Ovary (tissue), 7 donors: ENCODE measurements at regions not wholly inside any gene's neighbourhood (a gene's known extent, or its start where the extent isn't known, plus 50 kb on each side); places are given as distances from the start of the nearest gene placed in this dataset.

Experiments
- DNase-seq, 5 donors: peaks; one replicate each; pipeline ENCODE4 v3.0.0-alpha.2; 2019 to 2020
- H3K27ac ChIP-seq, 2 donors: fragments of 200-600 bp; one replicate each; pipeline versions ENCODE4 v1.5.1 to v1.8.0; 2019 to 2022
- H3K27me3 ChIP-seq: fragments of 200-600 bp; one replicate; pipeline ENCODE4 v1.8.0; 2022
- H3K36me3 ChIP-seq: fragments of 200-600 bp; sonication (generic); one replicate; pipeline ENCODE4 v1.5.1; 2019
- H3K4me1 ChIP-seq: one replicate; pipeline ENCODE4 v1.8.1; 2013; ENCODE audit warnings: mild to moderate bottlenecking, moderate library complexity; ENCODE audit not compliant: insufficient read depth
- H3K4me3 ChIP-seq: fragments of 200-600 bp; sonication (generic); one replicate; pipeline ENCODE4 v1.5.1; 2017
- H3K9me3 ChIP-seq, 2 donors: fragments of 200-600 bp in 1 of 2; sonication (generic) in 1 of 2; one replicate each; pipeline versions ENCODE4 v1.5.1 to v1.8.1; 2013 to 2019; ENCODE audit warnings: mild to moderate bottlenecking in 1 of 2, moderate library complexity in 1 of 2
- EP300 ChIP-seq: sonication (generic); formaldehyde crosslinking; IDR thresholded peaks from one replicate; pipeline ENCODE4 v1.6.1; 2017; ENCODE audit warnings: antibody characterized with exemption
- POLR2A ChIP-seq: fragments of 450-650 bp; IDR thresholded peaks from one replicate; pipeline ENCODE4 v1.6.1; 2017; ENCODE audit warnings: antibody characterized with exemption, mild to moderate bottlenecking, moderate library complexity
- WGBS, 3 donors: extraction: QIAGEN DNeasy Blood & Tissue Kit in 1 of 3; methylation state at CpG; one replicate each; pipeline versions ENCODE4 v1.1.5 to v1.1.7; 2013 to 2017; 5-methylcytosine and 5-hydroxymethylcytosine counted together
- intact Hi-C, 4 donors: fragments of 100-400 bp; cut with DNase I; formaldehyde crosslinking; loops; one replicate each; pipeline versions ENCODE4 v1.11.0 to v1.15.1; 2022 to 2023
- TF ChIP-seq, protein P1 (sequence below), 3 donors: fragments of 450-650 bp in 2 of 3; fragments of 200-600 bp in 1 of 3; IDR thresholded peaks; one replicate each; pipeline versions ENCODE4 v1.5.1 to v1.8.0; 2016 to 2022; ENCODE audit warnings: antibody characterized with exemption in 3 of 3, mild to moderate bottlenecking in 1 of 3
- donor health status: DM: no; HTN: no; CAD: no; lungs with moderate emphysema.
- donor health status: DM: no; HTN: no; CAD: no.
- donor health status: Bipolar disorder and iron deficiency.
- donor health status: DM: no; HTN: no; CAD: no.
- donor health status: DM: yes; HTN: yes; CAD: no.

DNA sequence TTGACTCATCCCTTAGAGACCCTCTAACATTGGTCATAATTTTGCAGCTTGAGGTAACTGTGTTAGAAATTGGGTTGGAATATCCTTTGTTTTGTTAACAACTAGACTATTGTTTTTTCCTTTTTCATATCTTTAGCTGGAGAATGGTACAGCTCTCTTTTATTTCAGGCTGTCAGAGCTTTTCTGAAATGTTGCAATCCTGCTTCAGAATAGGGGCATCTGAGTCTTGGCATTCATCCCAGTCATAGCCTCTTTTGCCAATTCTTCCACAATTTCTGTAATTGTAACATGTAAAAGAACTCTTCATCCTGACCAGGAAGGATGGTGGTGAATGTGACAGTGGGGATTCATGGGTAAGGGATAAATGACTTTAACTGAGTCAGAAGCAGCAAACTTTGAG lies 128.7 kb downstream of the FHIP1A start:
- Histone ChIP-seq H3K4me1 (no peaks in the 10 kb centered on the region), H3K27ac (no peak overlapping the region), H3K36me3 (no peaks in the 10 kb centered on the region), H3K27me3 (no peaks in the 10 kb centered on the region), H3K4me3 (no peak overlapping the region), H3K9me3 (no peaks in the 10 kb centered on the region)
- no peak for DNase-seq
- intact Hi-C loops, result no loop called here
- no peak for TF ChIP-seq EP300
- TF ChIP-seq, protein P1, sequence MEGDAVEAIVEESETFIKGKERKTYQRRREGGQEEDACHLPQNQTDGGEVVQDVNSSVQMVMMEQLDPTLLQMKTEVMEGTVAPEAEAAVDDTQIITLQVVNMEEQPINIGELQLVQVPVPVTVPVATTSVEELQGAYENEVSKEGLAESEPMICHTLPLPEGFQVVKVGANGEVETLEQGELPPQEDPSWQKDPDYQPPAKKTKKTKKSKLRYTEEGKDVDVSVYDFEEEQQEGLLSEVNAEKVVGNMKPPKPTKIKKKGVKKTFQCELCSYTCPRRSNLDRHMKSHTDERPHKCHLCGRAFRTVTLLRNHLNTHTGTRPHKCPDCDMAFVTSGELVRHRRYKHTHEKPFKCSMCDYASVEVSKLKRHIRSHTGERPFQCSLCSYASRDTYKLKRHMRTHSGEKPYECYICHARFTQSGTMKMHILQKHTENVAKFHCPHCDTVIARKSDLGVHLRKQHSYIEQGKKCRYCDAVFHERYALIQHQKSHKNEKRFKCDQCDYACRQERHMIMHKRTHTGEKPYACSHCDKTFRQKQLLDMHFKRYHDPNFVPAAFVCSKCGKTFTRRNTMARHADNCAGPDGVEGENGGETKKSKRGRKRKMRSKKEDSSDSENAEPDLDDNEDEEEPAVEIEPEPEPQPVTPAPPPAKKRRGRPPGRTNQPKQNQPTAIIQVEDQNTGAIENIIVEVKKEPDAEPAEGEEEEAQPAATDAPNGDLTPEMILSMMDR (IDR thresholded peaks at IDR 0.05), result no peak
- no peak for TF ChIP-seq POLR2A

DNA sequence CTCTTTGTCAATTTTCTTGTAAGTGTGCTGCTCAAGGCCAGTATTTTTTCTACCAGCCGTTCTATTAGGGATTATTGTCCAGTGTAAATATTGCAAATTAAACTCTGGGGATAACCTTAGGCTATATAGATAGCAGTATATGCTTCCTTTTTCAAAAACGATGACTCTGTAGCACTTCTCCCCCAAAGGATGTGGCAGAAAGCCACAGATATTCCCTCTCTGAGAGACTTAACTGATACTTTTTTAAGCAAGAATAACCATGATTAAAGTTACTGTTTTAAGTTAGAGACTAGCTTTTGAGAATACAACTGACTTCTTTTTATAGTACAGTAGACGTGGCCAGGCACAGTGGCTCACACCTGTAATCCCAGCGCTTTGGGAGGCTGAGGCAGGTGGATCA lies 130.0 kb downstream of the FHIP1A start:
- Histone ChIP-seq H3K9me3 (no peaks in the 10 kb centered on the region), H3K4me3 (no peak overlapping the region), H3K27ac (no peak overlapping the region), H3K4me1 (no peaks in the 10 kb centered on the region), H3K27me3 (no peaks in the 10 kb centered on the region), H3K36me3 (no peaks in the 10 kb centered on the region)
- WGBS, 3 donors, result 59 to 67% (median 67%) methylated on average over 4 of the region's 4 CpGs
- TF ChIP-seq, protein P1 (IDR thresholded peaks at IDR 0.05), result no peak
- TF ChIP-seq POLR2A (no peak), EP300 (no peak)
- DNase-seq, result no peak
- intact Hi-C loops, result no loop called here

DNA sequence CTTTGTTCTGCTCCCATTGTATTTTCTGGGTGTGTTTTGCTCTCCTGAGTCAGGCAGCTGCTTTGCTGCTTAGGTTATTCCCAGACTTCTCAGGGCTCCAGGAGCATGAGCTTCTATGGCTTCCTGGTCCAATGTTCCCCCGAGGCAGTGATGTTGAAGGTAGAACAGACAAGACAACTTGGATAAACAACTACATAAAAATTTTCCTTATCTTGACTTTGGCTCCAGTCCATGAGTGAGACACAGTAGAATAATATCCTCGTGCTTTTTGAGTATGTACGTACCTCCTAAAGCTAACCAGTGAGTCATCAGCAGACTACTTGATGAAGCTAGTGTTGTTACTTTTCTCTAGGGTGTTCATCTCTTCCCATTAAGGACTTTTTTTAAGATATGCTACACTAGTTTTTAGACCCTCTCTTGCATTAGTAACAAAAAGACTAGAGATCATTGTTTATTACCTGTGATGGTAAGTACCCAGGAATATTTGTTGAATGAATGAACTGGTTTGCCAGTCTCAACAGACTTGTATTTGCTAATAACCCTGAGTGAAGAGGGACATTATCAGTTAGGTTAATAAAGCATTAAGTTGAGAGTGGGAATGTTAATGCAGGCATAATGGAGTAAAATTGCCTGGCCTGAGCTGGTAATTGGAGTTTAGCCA lies 131.9 kb downstream of the FHIP1A start:
- Histone ChIP-seq H3K36me3 (no peaks in the 10 kb centered on the region), H3K27ac (no peak overlapping the region), H3K4me3 (no peak overlapping the region), H3K4me1 (no peaks in the 10 kb centered on the region), H3K27me3 (no peaks in the 10 kb centered on the region), H3K9me3 (no peaks in the 10 kb centered on the region)
- 13 to 16% (median 13%) methylated on average over 3 of the region's 3 CpGs for WGBS, 3 donors
- intact Hi-C loops, result no loop called here
- DNase-seq, result no peak
- TF ChIP-seq, protein P1 (IDR thresholded peaks at IDR 0.05), result no peak
- TF ChIP-seq EP300, result no peak
- no peak for TF ChIP-seq POLR2A

DNA sequence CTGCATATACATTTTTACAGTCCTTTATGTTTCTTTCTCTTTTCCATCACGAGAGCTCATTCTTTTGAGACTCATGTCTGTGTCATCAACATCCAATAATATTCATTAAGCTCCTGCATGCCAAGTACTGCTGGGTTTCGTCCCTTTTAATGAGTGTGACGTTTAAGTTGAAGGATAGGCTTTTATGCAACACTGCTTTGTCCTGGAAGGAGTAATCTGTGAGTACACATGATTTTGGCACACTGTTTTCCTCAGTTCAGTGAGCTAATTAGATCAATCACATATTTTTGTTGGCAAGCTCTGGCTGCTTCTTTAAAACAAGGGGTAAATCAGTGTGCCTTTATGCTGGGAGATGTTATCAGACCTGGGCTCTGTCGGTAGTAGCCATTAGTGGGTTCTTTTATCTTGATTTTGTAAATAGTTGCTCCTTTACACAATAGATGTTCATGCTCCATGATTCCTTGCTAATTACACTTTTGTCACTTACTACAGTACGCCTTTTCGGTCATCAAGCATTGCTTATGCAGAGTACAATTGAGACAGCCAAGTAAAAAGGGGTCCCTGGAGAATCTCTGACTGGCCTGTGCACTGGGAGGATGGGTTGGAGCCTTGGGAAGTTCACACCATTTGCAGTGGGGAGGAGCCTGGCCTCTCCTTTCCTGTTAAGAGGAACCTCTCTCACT lies 132.6 kb downstream of the FHIP1A start:
- intact Hi-C loops, result no loop called here
- Histone ChIP-seq H3K4me3 (no peak overlapping the region), H3K9me3 (no peaks in the 10 kb centered on the region), H3K36me3 (no peaks in the 10 kb centered on the region), H3K4me1 (no peaks in the 10 kb centered on the region), H3K27me3 (no peaks in the 10 kb centered on the region), H3K27ac (no peak overlapping the region)
- DNase-seq, result no peak
- WGBS, 3 donors, result 55 to 78% (median 75%) methylated on average over 6 of the region's 6 CpGs
- TF ChIP-seq, protein P1 (IDR thresholded peaks at IDR 0.05), result no peak
- TF ChIP-seq POLR2A (no peak), EP300 (no peak)
